ENCODE measurements at regions not wholly inside any gene's neighbourhood (a gene's known extent, or its start where the extent isn't known, plus 50 kb on each side); places are given as distances from the start of the nearest gene placed in this dataset.
"Not testable (repeated sequence)": the region's sequence is repeated elsewhere in the genome, so short reads cannot be mapped to it uniquely, and the experiment has no call there.

- no peak overlapping the region for H3K9ac ChIP-seq (ENCODE audit: low read length)
- H4K20me1 ChIP-seq (ENCODE audit: insufficient read depth) = no peaks in the 10 kb centered on the region
- no peak overlapping the region for H3K4me3 ChIP-seq (ENCODE audit: low read length)
- H3K36me3 ChIP-seq (ENCODE audit: insufficient read depth, low read length) = no peaks in the 10 kb centered on the region
- no peak for TF ChIP-seq CTCF (IDR thresholded peaks at IDR 0.05; ENCODE audit: poor library complexity, severe bottlenecking)
- no peak for TF ChIP-seq POLR2AphosphoS5 (IDR thresholded peaks at IDR 0.05)
- no peak for TF ChIP-seq SMC3 (conservative IDR thresholded peaks at IDR 0.05; ENCODE audit: poor library complexity)
- TF ChIP-seq EZH2 (IDR thresholded peaks at IDR 0.05; ENCODE audit: borderline replicate concordance, insufficient read depth, low read length, poor library complexity, severe bottlenecking) = no peak
- TF ChIP-seq EP300 (conservative IDR thresholded peaks at IDR 0.05; ENCODE audit: poor library complexity, severe bottlenecking) = no peak
- TF ChIP-seq RAD21 (conservative IDR thresholded peaks at IDR 0.05) = no peak
- no peaks in the 10 kb centered on the region for H3K9me3 ChIP-seq (ENCODE audit: low read length)
- no peaks in the 10 kb centered on the region for H3F3A ChIP-seq (ENCODE audit: insufficient read depth, low read length, poor library complexity, severe bottlenecking)
- H3K27ac ChIP-seq (ENCODE audit: low read length) = no peak overlapping the region
- H3K4me2 ChIP-seq (ENCODE audit: low read length) = no peak overlapping the region
- no peaks in the 10 kb centered on the region for H3K9me2 ChIP-seq (ENCODE audit: insufficient read depth, low read length)
- no peak overlapping the region for H2AFZ ChIP-seq (ENCODE audit: low read depth, low read length)
- no peaks in the 10 kb centered on the region for H3K79me2 ChIP-seq (replicated peaks; ENCODE audit: insufficient read depth, low read length)
- H3K27me3 ChIP-seq (ENCODE audit: insufficient read depth, low read depth, low read length) = no peaks in the 10 kb centered on the region
Observed at GRCh38 chr2:208916881-208917280, 507.0 kb upstream of the MAP2 start.

GRCh38 chr2:208921358-208921757, 502.5 kb upstream of the MAP2 start:
- not testable (repeated sequence) for H3K27me3 ChIP-seq (ENCODE audit: insufficient read depth, low read depth, low read length); H3K36me3 ChIP-seq (ENCODE audit: insufficient read depth, low read length); H2AFZ ChIP-seq (ENCODE audit: low read depth, low read length); H3K79me2 ChIP-seq (replicated peaks; ENCODE audit: insufficient read depth, low read length); H3K4me3 ChIP-seq (ENCODE audit: low read length); H3F3A ChIP-seq (ENCODE audit: insufficient read depth, low read length, poor library complexity, severe bottlenecking); H3K27ac ChIP-seq (ENCODE audit: low read length); H3K9me3 ChIP-seq (ENCODE audit: low read length); H3K4me2 ChIP-seq (ENCODE audit: low read length); H3K9me2 ChIP-seq (ENCODE audit: insufficient read depth, low read length); H3K9ac ChIP-seq (ENCODE audit: low read length); H4K20me1 ChIP-seq (ENCODE audit: insufficient read depth)

GRCh38 chr2:208927867-208928266, 496.0 kb upstream of the MAP2 start:
- TF ChIP-seq EP300 (conservative IDR thresholded peaks at IDR 0.05; ENCODE audit: poor library complexity, severe bottlenecking) = no peak
- no peak for TF ChIP-seq TAF1 (IDR thresholded peaks at IDR 0.05; ENCODE audit: low read depth)
- H3K9me3 ChIP-seq (ENCODE audit: low read length) = no peaks in the 10 kb centered on the region
- H3K27ac ChIP-seq (ENCODE audit: low read length) = no peak overlapping the region

GRCh38 chr2:208929139-208929864, 494.5 kb upstream of the MAP2 start:
- H4K20me1 ChIP-seq (ENCODE audit: insufficient read depth) = no peaks in the 10 kb centered on the region
- H2AFZ ChIP-seq (ENCODE audit: low read depth, low read length) = no peak overlapping the region
- TF ChIP-seq EZH2 (IDR thresholded peaks at IDR 0.05; ENCODE audit: borderline replicate concordance, insufficient read depth, low read length, poor library complexity, severe bottlenecking) (no peak), MXI1 (conservative IDR thresholded peaks at IDR 0.05; ENCODE audit: poor library complexity, severe bottlenecking) (no peak), RAD21 (conservative IDR thresholded peaks at IDR 0.05) (no peak), SMC3 (conservative IDR thresholded peaks at IDR 0.05; ENCODE audit: poor library complexity) (no peak), EP300 (conservative IDR thresholded peaks at IDR 0.05; ENCODE audit: poor library complexity, severe bottlenecking) (no peak), CTCF (IDR thresholded peaks at IDR 0.05; ENCODE audit: poor library complexity, severe bottlenecking) (no peak), POLR2AphosphoS5 (IDR thresholded peaks at IDR 0.05) (no peak), TAF1 (IDR thresholded peaks at IDR 0.05; ENCODE audit: low read depth) (no peak), REST (IDR thresholded peaks at IDR 0.05; ENCODE audit: borderline replicate concordance) (no peak)
- no peak overlapping the region for H3K4me2 ChIP-seq (ENCODE audit: low read length)
- no peak overlapping the region for H3K4me3 ChIP-seq (ENCODE audit: low read length)
- H3K79me2 ChIP-seq (replicated peaks; ENCODE audit: insufficient read depth, low read length) = no peaks in the 10 kb centered on the region
- no peaks in the 10 kb centered on the region for H3K36me3 ChIP-seq (ENCODE audit: insufficient read depth, low read length)
- no peak overlapping the region for H3K9ac ChIP-seq (ENCODE audit: low read length)
- H3K9me3 ChIP-seq (ENCODE audit: low read length) = no peaks in the 10 kb centered on the region
- no peaks in the 10 kb centered on the region for H3F3A ChIP-seq (ENCODE audit: insufficient read depth, low read length, poor library complexity, severe bottlenecking)
- no peaks in the 10 kb centered on the region for H3K9me2 ChIP-seq (ENCODE audit: insufficient read depth, low read length)
- H3K27me3 ChIP-seq (ENCODE audit: insufficient read depth, low read depth, low read length) = no peaks in the 10 kb centered on the region
- no peak overlapping the region for H3K27ac ChIP-seq (ENCODE audit: low read length)

More at GRCh38 chr2:208927867-208928266, 496.0 kb upstream of the MAP2 start:
- Histone ChIP-seq H4K20me1 (ENCODE audit: insufficient read depth) (no peaks in the 10 kb centered on the region), H3K9me2 (ENCODE audit: insufficient read depth, low read length) (no peaks in the 10 kb centered on the region), H3K4me2 (ENCODE audit: low read length) (no peak overlapping the region), H3K79me2 (replicated peaks; ENCODE audit: insufficient read depth, low read length) (no peaks in the 10 kb centered on the region), H3K4me3 (ENCODE audit: low read length) (no peak overlapping the region), H3K9ac (ENCODE audit: low read length) (no peak overlapping the region), H2AFZ (ENCODE audit: low read depth, low read length) (no peak overlapping the region), H3K27me3 (ENCODE audit: insufficient read depth, low read depth, low read length) (no peaks in the 10 kb centered on the region), H3K36me3 (ENCODE audit: insufficient read depth, low read length) (no peaks in the 10 kb centered on the region), H3F3A (ENCODE audit: insufficient read depth, low read length, poor library complexity, severe bottlenecking) (no peaks in the 10 kb centered on the region)
